GM12872 (cell line): ENCODE measurements at regions not wholly inside any gene's neighbourhood (a gene's known extent, or its start where the extent isn't known, plus 50 kb on each side); places are given as distances from the start of the nearest gene placed in this dataset.

Experiments used
- TF ChIP-seq, protein P1 (sequence below): IDR thresholded peaks from 3 replicates; pipeline ENCODE4 v1.5.1; 2011; ENCODE audit warnings: low read depth, mild to moderate bottlenecking, low read length, moderate library complexity; ENCODE audit not compliant: insufficient read depth

DNA sequence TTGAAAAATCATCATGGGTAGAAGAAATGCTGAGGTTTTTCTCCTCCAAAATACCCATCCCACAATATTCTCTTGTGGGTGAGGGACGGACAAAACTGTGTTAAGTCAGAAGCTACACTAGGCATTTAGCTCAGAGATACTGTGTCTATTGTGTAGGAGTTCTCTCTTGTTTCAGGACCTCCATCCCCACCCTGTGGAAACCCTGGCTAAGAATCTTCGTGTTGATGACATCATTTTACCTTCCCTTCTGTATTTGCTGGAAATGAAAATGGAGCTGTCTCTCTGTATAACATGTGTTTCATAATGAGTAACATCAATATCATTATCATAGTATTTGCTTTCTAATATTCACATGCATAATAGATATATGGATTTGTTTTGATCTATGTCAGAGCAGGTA lies 1193.0 kb upstream of the CITED2 start:
- TF ChIP-seq, protein P1, sequence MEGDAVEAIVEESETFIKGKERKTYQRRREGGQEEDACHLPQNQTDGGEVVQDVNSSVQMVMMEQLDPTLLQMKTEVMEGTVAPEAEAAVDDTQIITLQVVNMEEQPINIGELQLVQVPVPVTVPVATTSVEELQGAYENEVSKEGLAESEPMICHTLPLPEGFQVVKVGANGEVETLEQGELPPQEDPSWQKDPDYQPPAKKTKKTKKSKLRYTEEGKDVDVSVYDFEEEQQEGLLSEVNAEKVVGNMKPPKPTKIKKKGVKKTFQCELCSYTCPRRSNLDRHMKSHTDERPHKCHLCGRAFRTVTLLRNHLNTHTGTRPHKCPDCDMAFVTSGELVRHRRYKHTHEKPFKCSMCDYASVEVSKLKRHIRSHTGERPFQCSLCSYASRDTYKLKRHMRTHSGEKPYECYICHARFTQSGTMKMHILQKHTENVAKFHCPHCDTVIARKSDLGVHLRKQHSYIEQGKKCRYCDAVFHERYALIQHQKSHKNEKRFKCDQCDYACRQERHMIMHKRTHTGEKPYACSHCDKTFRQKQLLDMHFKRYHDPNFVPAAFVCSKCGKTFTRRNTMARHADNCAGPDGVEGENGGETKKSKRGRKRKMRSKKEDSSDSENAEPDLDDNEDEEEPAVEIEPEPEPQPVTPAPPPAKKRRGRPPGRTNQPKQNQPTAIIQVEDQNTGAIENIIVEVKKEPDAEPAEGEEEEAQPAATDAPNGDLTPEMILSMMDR, result no peak

DNA sequence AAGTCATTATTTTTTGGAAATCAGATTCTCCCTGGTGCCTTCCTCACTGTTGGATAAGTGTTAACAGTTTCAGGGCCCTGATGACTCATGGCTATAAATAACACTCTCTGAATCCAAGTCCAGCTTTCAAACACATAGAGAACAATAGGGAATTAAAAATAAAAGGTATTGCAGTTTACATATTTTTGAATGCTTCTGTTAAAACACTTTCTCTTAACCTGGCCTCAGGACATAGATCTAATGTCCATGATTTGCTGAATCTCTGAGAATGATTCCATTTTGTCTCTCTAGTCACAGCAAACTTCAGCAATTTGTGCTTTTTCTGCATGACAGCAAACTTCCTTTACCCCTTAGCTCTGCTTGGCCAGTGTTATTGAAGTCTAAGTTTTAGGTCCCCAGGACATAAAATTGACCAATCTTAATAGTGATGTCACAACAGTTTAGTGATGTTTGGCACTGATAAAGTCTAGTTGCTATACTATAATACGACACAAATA lies 1192.4 kb upstream of the CITED2 start:
- TF ChIP-seq, protein P1, result no peak

DNA sequence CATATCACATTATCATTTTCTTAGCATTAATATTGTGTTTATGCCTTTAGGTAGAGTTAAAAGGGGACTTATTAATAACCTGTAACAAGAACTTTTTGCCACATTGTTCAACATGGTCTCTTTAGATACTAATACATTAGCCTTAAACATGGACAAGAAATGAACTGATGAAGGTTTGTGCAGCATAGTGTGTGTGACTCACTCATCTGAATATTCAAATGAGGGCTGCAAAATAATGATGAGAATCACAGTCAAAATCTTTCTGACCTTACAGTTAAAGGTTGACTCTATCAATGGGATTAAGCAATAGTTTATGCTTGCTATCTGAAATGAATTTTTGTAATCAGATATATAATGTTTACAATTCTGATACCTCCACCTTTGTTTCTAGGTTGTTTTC lies 1189.3 kb upstream of the CITED2 start:
- TF ChIP-seq, protein P1, result no peak

DNA sequence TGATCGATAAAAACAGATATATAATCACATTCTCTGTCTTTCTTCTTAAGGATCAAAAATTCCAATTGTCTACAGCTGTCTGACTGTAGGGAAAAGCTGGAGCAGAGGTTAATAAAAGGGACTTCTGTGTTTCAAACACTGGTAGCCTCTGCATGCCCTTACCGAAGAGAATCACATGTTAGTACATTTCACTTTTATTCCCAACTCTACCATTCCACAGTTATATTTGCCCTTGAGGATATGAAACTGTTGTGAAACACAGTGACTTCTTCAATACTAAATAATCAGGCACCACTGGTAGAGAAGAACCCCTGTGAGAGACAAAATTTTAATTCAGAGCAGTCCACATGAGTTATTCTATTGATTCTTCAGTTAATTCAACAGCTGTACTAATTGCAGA lies 1187.3 kb upstream of the CITED2 start:
- TF ChIP-seq, protein P1, result no peak

DNA sequence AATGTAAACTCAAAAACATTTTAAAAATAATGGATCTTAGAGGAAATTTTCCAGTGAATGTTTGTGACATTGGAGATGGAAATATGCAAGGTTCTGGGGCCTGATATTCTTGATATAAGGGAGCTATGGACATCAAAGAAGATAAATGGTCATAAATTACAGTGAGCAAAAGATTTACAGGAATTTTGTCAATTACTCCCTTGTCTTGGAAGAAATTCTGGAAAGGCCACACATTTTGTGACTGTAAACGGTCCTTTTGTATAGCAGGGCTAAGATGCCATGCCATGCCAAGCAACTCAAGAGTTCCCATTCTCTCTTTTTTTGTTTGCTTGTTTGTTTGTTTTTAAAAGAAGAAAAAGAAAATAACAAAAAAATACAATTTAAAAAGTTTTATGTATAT lies 1186.2 kb upstream of the CITED2 start:
- TF ChIP-seq, protein P1, result no peak

DNA sequence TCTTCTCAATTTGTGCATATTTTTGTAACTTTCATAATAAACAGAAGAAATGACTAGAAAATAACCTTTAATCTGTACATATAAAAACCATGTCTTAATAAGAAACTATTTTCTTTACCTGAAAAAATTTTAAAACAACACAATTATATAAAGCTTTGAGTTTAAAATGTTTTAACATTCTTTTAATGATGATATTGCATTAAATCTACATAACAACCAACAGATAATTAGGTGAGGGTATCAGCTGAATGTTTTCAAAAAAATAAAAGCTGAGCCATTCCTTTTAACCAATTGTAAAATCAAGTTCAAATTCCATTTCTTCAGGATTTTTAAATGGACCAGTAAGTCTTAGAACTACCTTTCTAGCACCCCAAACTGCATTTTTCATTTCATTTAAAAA lies 1185.0 kb upstream of the CITED2 start:
- TF ChIP-seq, protein P1, result no peak

DNA sequence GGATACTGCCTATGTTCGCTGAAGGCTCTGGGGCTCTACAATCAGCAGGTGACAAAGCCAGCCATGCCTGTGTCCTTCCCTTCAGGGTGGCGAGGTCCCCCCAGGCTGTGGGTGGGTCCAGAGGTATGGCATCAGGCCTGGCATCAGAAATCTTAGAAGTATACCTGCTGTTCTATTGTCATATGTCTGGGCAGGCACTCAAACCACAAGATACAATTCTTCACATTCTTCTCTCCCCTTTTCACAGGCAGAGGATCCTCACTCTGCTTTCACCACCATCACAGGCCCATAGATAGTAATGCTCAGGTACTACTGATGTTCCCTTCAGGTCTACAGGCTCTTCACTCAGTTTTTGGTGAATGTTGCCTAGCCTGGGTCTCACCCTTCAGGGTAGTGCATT lies 1180.0 kb upstream of the CITED2 start:
- TF ChIP-seq, protein P1, result no peak

DNA sequence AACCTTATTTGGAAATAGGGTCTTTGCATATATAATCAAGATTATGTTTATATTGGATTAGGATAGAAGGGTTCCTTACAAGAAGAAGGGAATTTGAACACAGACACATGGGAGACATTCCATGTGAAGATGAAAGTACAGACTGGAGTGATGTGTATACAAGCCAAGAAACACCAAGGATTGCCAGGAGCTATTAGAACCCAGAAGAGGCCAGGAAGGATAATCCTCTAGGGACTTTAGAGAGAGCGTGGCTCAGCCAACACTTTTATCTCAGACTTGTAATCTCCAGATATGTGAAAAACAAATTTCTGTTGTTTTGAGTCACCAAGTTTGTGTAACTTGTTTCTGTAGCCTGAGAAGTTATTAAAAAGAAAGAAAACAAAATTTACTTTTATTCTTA lies 1173.9 kb upstream of the CITED2 start:
- TF ChIP-seq, protein P1, result no peak
